ENCODE measurements at regions not wholly inside any gene's neighbourhood (a gene's known extent, or its start where the extent isn't known, plus 50 kb on each side); places are given as distances from the start of the nearest gene placed in this dataset.

DNA sequence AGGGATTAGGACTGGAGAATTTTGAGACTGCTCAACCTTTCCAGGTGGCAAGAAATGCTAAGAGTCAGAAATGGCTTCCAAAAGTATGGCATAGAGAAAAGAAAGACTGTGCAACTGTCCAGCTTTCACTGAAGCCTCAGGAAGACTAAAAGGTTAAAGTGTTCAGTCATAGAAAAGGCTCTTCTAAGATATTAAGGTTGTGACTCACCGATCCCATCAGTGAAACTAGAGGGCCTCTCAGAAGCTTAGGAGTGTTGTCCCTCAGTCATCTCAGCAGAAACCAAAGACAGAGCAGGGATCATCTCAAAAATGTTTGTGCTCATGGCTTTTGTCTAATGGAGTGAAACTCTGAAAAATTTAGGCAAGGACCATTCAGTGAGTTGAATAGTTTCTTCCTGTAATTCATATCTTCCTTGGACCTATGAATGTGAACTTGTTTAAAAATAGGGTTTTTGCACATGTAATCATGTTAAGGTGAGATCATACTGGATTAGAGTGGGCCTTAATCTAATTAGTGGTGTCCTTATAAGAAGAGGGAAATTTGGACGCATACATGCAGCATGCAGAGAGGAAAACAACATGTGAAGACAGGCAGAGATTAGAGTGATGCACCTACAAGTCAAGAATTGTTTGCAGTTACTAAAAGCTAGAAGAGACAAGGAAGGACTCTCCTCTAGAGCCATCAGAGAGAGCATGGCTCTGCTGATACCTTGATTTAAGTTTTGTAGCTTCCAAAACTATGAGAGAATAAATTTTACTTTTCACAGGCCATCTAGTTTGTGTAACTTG lies 71.3 kb downstream of the RPE65 start:
- H3K9me3 Mint-ChIP-seq: peaks cover 0 to 8% (median 4%) of the 10 kb centered on the region in 6 donors

GRCh38 chr1:68377098-68377497 lies 72.7 kb downstream of the RPE65 start:
- no peak overlapping the region for H3K4me3 Mint-ChIP-seq
- H3K4me1 Mint-ChIP-seq: no peaks in the 10 kb centered on the region
- DNase-seq: no peak
- H3K27me3 Mint-ChIP-seq (ENCODE audit: low read depth in 3 of 3): peaks cover 0 to 4% (median 0%) of the 10 kb centered on the region in 3 donors
- peaks cover 0 to 5% (median 0%) of the 10 kb centered on the region in 3 donors for H3K36me3 Mint-ChIP-seq
- no peak overlapping the region for H3K27ac Mint-ChIP-seq
- H3K9me3 Mint-ChIP-seq: peaks cover 3 to 8% (median 5%) of the 10 kb centered on the region in 6 donors

More for the DNA sequence above, 71.3 kb downstream of the RPE65 start:
- no peak for DNase-seq
- H3K27me3 Mint-ChIP-seq (ENCODE audit: low read depth in 3 of 3): peaks cover 0 to 4% (median 0%) of the 10 kb centered on the region in 3 donors
- H3K27ac Mint-ChIP-seq: no peak overlapping the region
- no peak overlapping the region for H3K4me3 Mint-ChIP-seq
- peaks cover 0 to 5% (median 0%) of the 10 kb centered on the region in 3 donors for H3K36me3 Mint-ChIP-seq
- H3K4me1 Mint-ChIP-seq: no peaks in the 10 kb centered on the region

- H3K27me3 Mint-ChIP-seq (ENCODE audit: low read depth in 3 of 3): peaks cover 0 to 4% (median 0%) of the 10 kb centered on the region in 3 donors
- no peak overlapping the region for H3K27ac Mint-ChIP-seq
- peaks cover 0 to 5% (median 0%) of the 10 kb centered on the region in 3 donors for H3K36me3 Mint-ChIP-seq
- DNase-seq: no peak
- H3K4me1 Mint-ChIP-seq: no peaks in the 10 kb centered on the region
- peaks cover 3 to 8% (median 5%) of the 10 kb centered on the region in 6 donors for H3K9me3 Mint-ChIP-seq
- H3K4me3 Mint-ChIP-seq: no peak overlapping the region
These were observed 73.3 kb downstream of the RPE65 start for GRCh38 chr1:68376441-68376840.

- Mint-ChIP-seq H3K4me3 (no peak overlapping the region), H3K4me1 (no peaks in the 10 kb centered on the region), H3K9me3 (peaks cover 3 to 9% (median 5%) of the 10 kb centered on the region in 6 donors), H3K36me3 (peaks cover 0 to 5% (median 0%) of the 10 kb centered on the region in 3 donors), H3K27ac (no peak overlapping the region), H3K27me3 (ENCODE audit: low read depth in 3 of 3) (peaks cover 0 to 4% (median 0%) of the 10 kb centered on the region in 3 donors)
- no peak for DNase-seq
These were observed 73.8 kb downstream of the RPE65 start for GRCh38 chr1:68375919-68376318.

DNA sequence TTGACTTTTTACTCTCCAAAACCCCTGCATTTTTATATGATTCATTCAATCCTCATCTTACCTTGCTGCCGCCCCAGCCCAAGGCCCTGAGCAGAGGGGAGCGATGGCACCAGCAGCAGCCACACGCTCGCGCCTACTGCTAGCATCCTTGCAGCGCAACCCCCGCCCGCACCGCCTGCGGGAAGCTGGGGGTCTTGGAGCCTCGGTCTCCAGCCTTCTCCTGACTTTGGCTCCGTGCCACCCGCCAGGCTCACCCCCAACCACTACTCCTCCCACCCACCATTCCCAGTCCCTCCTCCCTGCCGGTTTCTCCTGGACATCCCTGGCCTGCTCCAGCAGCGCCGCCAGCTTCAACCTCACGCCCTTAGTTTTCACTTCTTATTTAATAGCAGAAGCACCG lies 76.6 kb downstream of the RPE65 start:
- H3K27ac Mint-ChIP-seq: no peak overlapping the region
- peaks cover 0 to 10% (median 4%) of the 10 kb centered on the region in 6 donors for H3K9me3 Mint-ChIP-seq
- H3K36me3 Mint-ChIP-seq: peaks cover 0 to 5% (median 0%) of the 10 kb centered on the region in 3 donors
- no peak overlapping the region for H3K4me3 Mint-ChIP-seq
- no peak for DNase-seq
- peaks cover 0 to 2% (median 0%) of the 10 kb centered on the region in 3 donors for H3K27me3 Mint-ChIP-seq (ENCODE audit: low read depth in 3 of 3)
- H3K4me1 Mint-ChIP-seq: no peaks in the 10 kb centered on the region

- Mint-ChIP-seq H3K4me3 (no peak overlapping the region), H3K27me3 (ENCODE audit: low read depth in 3 of 3) (no peaks in the 10 kb centered on the region), H3K27ac (no peak overlapping the region), H3K4me1 (no peaks in the 10 kb centered on the region), H3K9me3 (peaks cover 0 to 10% (median 2%) of the 10 kb centered on the region in 6 donors), H3K36me3 (peaks cover 0 to 5% (median 0%) of the 10 kb centered on the region in 3 donors)
- no peak for DNase-seq
These were observed 77.3 kb downstream of the RPE65 start for GRCh38 chr1:68372487-68372886.

DNA sequence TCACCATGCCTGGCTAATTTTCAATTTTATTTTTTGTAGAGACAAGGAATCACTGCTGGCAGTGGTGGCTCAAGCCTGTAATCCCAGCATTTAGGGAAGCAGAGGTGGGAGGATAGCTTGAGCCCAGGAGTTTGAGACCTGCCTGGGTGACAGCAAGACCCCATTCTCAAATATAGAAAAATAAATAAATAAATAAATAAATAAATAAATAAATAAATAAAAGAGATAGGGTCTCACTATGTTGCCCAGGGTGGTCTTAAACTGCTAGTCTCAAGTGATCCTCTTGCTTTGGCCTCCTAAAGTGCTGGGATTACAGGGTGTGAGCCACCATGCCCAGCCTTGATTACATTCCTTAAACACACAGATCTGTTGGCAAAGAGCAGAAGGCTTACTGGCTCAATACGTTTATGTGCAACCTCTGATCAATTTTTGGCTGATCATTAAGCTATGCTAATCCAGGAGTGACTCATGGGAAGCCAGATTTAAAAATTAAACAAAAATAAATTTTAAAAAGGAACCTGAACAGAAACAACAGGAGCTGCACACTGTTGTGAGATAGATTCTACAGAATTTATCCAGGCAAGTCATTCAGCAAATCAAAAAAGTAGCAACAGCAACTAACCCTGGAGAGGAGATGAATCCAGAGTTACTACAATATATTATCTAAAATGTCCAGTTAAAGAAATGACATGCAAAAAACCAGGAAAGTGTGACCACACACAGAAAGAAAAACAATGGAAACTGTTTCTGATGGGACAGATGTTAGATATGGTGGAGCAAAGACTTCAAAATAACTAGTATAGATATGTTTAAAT lies 79.4 kb downstream of the RPE65 start:
- H3K36me3 Mint-ChIP-seq: peaks cover 0 to 5% (median 0%) of the 10 kb centered on the region in 3 donors
- no peaks in the 10 kb centered on the region for H3K4me1 Mint-ChIP-seq
- no peak overlapping the region for H3K4me3 Mint-ChIP-seq
- no peak for DNase-seq
- H3K27me3 Mint-ChIP-seq (ENCODE audit: low read depth in 3 of 3): no peaks in the 10 kb centered on the region
- peaks cover 0 to 5% (median 3%) of the 10 kb centered on the region in 6 donors for H3K9me3 Mint-ChIP-seq
- H3K27ac Mint-ChIP-seq: no peak overlapping the region

- peaks cover 0 to 8% (median 3%) of the 10 kb centered on the region in 6 donors for H3K9me3 Mint-ChIP-seq
- H3K4me3 Mint-ChIP-seq: no peak overlapping the region
- no peak for DNase-seq
- H3K27me3 Mint-ChIP-seq (ENCODE audit: low read depth in 3 of 3): no peaks in the 10 kb centered on the region
- no peaks in the 10 kb centered on the region for H3K4me1 Mint-ChIP-seq
- no peaks in the 10 kb centered on the region for H3K36me3 Mint-ChIP-seq
- no peak overlapping the region for H3K27ac Mint-ChIP-seq
These were observed 83.2 kb downstream of the RPE65 start for GRCh38 chr1:68366572-68366971.

DNA sequence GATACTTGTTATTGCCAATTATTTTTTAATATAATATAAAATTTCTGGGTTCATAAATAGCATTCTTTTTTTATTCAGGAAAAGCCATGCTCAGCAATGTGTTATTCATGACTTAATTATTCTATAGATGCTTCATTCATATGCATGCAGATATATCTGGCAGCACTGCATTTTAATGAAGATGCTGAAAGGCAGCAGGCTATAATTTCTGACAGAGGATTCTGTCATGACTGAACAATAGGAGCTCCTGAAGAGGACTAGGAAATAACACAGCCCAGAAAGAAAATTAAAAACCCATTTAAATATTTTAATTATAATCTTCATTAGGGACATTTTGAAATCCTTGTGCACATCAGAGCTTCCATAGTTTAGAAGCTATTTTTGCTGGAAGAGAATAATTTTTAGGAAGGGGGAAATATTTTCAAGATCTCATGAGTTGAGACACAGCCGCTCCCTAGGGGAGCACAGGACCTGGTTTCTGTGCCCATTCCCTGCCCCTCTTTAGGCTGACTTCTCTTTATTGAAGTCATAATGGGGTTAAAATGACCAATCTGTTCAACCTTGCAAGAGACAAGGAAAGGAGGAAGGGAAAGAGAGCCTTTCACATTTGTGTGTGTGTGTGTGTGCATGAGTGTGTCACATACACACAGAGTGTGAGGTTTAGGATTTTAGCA lies 83.9 kb downstream of the RPE65 start:
- H3K4me3 Mint-ChIP-seq: no peak overlapping the region
- H3K27ac Mint-ChIP-seq: no peak overlapping the region
- H3K36me3 Mint-ChIP-seq: no peaks in the 10 kb centered on the region
- H3K27me3 Mint-ChIP-seq (ENCODE audit: low read depth in 3 of 3): no peaks in the 10 kb centered on the region
- no peaks in the 10 kb centered on the region for H3K4me1 Mint-ChIP-seq
- no peak for DNase-seq
- peaks cover 0 to 8% (median 3%) of the 10 kb centered on the region in 6 donors for H3K9me3 Mint-ChIP-seq

- Mint-ChIP-seq H3K27me3 (ENCODE audit: low read depth in 3 of 3) (no peaks in the 10 kb centered on the region), H3K4me3 (no peak overlapping the region), H3K36me3 (no peaks in the 10 kb centered on the region), H3K9me3 (peaks cover 0 to 12% (median 3%) of the 10 kb centered on the region in 6 donors), H3K4me1 (no peaks in the 10 kb centered on the region), H3K27ac (no peak overlapping the region)
- DNase-seq: no peak
These were observed 86.4 kb downstream of the RPE65 start for GRCh38 chr1:68363339-68363738.

- Mint-ChIP-seq H3K9me3 (peaks cover 0 to 12% (median 3%) of the 10 kb centered on the region in 6 donors), H3K27me3 (ENCODE audit: low read depth in 3 of 3) (no peaks in the 10 kb centered on the region), H3K4me1 (no peaks in the 10 kb centered on the region), H3K36me3 (no peaks in the 10 kb centered on the region), H3K4me3 (no peak overlapping the region), H3K27ac (no peak overlapping the region)
- DNase-seq: no peak
These were observed 88.3 kb downstream of the RPE65 start for GRCh38 chr1:68361346-68361910.

DNA sequence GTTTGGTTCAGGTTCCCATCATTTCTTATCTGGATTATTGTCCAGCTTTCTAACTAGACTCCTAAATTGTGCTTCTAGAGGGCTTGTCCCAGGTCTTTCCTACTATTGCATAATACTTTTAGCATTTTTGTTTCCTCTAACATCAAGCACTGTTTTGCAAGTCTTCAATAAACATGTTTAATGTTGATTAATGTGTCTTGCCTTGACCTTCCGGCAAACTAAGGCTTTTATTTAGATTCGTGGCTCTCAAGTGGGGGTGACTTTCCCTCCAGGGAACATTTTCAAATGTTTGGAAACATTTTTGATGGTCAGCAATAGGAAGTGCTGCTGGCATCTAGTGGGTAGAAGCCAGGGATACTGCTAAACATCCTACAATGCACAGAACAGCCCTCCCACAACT lies 90.7 kb downstream of the RPE65 start:
- Mint-ChIP-seq H3K36me3 (no peaks in the 10 kb centered on the region), H3K4me3 (no peak overlapping the region)
- no peak for DNase-seq

DNA sequence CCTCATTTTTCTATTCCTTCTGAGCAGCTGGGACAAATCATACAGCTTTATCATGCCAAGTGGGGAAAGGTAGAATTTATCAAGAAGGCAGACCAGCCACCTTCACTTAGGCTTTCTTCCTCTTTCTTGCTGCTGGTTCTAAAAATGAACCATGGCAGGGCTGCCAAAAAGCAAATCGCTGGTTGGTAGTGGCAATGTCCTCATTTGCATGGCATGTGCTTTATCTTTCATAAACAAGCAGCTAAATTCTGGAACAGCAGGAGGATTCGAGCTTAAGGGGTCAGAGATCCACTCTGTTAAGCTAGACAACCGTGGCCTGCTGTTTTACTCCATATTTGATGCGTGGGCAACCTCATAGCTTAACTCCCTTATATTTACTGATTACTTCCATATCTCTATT lies 91.3 kb downstream of the RPE65 start:
- H3K9me3 Mint-ChIP-seq: peaks cover 0 to 8% (median 2%) of the 10 kb centered on the region in 6 donors
- H3K4me3 Mint-ChIP-seq: peak overlapping the region in 1 of 5 donors; percentile 4

More for the DNA sequence above, 90.7 kb downstream of the RPE65 start:
- H3K27me3 Mint-ChIP-seq (ENCODE audit: low read depth in 3 of 3): no peaks in the 10 kb centered on the region
- H3K9me3 Mint-ChIP-seq: peaks cover 0 to 12% (median 4%) of the 10 kb centered on the region in 6 donors
- H3K4me1 Mint-ChIP-seq: no peaks in the 10 kb centered on the region
- H3K27ac Mint-ChIP-seq: no peak overlapping the region

More for the DNA sequence above, 91.3 kb downstream of the RPE65 start:
- Mint-ChIP-seq H3K27me3 (ENCODE audit: low read depth in 3 of 3) (peaks cover 0 to 2% (median 0%) of the 10 kb centered on the region in 3 donors), H3K27ac (no peak overlapping the region), H3K36me3 (no peaks in the 10 kb centered on the region), H3K4me1 (no peaks in the 10 kb centered on the region)
- no peak for DNase-seq

Data from immature natural killer cell (primary cell).